GM23338 (cell line): ENCODE measurements at regions not wholly inside any gene's neighbourhood (a gene's known extent, or its start where the extent isn't known, plus 50 kb on each side); places are given as distances from the start of the nearest gene placed in this dataset.

Experiments used
- ATAC-seq: fragments of 200-7000 bp; cut with Tn5 transposase; 3 replicates; pipeline ENCODE4 v1.9.1; 2020
- DNase-seq: peaks from one replicate; pipeline ENCODE4 v3.0.0-alpha.2; 2015; ENCODE audit warnings: low spot score
- H2AFZ ChIP-seq: fragments of 200-600 bp; sonication (generic); 2 replicates; pipeline ENCODE4 v1.8.0; 2016; ENCODE audit warnings: antibody characterized with exemption, mild to moderate bottlenecking, moderate library complexity
- H3F3A ChIP-seq: fragments of 200-600 bp; sonication (generic); replicated peaks from 2 replicates; pipeline ENCODE4 v1.8.0; 2017; ENCODE audit warnings: antibody characterized with exemption, mixed run types, low read depth
- H3K27ac ChIP-seq: fragments of 200-600 bp; sonication (generic); 2 replicates; pipeline ENCODE4 v1.6.1; 2016; ENCODE audit warnings: low read depth
- H3K27me3 ChIP-seq: fragments of 200-600 bp; sonication (generic); 2 replicates; pipeline ENCODE4 v1.8.0; 2016; ENCODE audit warnings: mild to moderate bottlenecking, mixed run types, moderate library complexity; ENCODE audit not compliant: insufficient read depth
- H3K36me3 ChIP-seq: fragments of 200-600 bp; sonication (generic); 2 replicates; pipeline ENCODE4 v1.8.0; 2016; ENCODE audit warnings: mild to moderate bottlenecking; ENCODE audit not compliant: insufficient read depth
- H3K4me1 ChIP-seq: fragments of 200-600 bp; sonication (generic); 2 replicates; pipeline ENCODE4 v1.8.0; 2016; ENCODE audit warnings: mild to moderate bottlenecking, moderate library complexity; ENCODE audit not compliant: insufficient read depth
- H3K4me2 ChIP-seq: fragments of 200-600 bp; sonication (generic); 2 replicates; pipeline ENCODE4 v1.7.1; 2017; ENCODE audit warnings: mixed run types
- H3K4me3 ChIP-seq: fragments of 200-600 bp; sonication (generic); 2 replicates; pipeline ENCODE4 v1.6.1; 2016; ENCODE audit warnings: mixed run types
- H3K79me2 ChIP-seq: fragments of 200-600 bp; sonication (generic); replicated peaks from 2 replicates; pipeline ENCODE4 v1.8.0; 2017; ENCODE audit warnings: mild to moderate bottlenecking; ENCODE audit not compliant: insufficient read depth
- H3K9me2 ChIP-seq: fragments of 200-600 bp; sonication (generic); 2 replicates; pipeline ENCODE4 v1.8.0; 2017; ENCODE audit not compliant: insufficient read depth
- H4K20me1 ChIP-seq: fragments of 200-600 bp; sonication (generic); replicated peaks from 2 replicates; pipeline ENCODE4 v1.8.0; 2017; ENCODE audit warnings: mild to moderate bottlenecking; ENCODE audit not compliant: insufficient read depth
- H3K27ac Mint-ChIP-seq: 2 replicates; pipeline ENCODE4 v1.8.0; 2020; ENCODE audit warnings: inconsistent platforms, mild to moderate bottlenecking, moderate library complexity, mixed read lengths
- H3K27me3 Mint-ChIP-seq: 3 replicates; pipeline ENCODE4 v1.8.0; 2022; ENCODE audit warnings: low read depth, mild to moderate bottlenecking, moderate library complexity, mixed read lengths, inconsistent platforms; ENCODE audit not compliant: insufficient read depth, poor library complexity
- H3K36me3 Mint-ChIP-seq: 3 replicates; pipeline ENCODE4 v1.8.0; 2021; ENCODE audit warnings: low read depth, mild to moderate bottlenecking, inconsistent platforms, moderate library complexity, mixed read lengths
- H3K4me1 Mint-ChIP-seq: 3 replicates; pipeline ENCODE4 v1.8.0; 2020; ENCODE audit warnings: mild to moderate bottlenecking, inconsistent platforms, mixed read lengths
- H3K4me3 Mint-ChIP-seq: 3 replicates; pipeline ENCODE4 v1.8.0; 2021; ENCODE audit warnings: moderate library complexity, mild to moderate bottlenecking, inconsistent platforms, mixed read lengths
- H3K9me3 Mint-ChIP-seq: 3 replicates; pipeline ENCODE4 v1.8.0; 2020; ENCODE audit warnings: moderate library complexity, mild to moderate bottlenecking, inconsistent platforms, mixed read lengths
- CREB1 ChIP-seq: fragments of 250-450 bp; sonication (Bioruptor Pico); IDR thresholded peaks from 2 replicates; pipeline ENCODE4 v1.5.0; 2020; ENCODE audit warnings: low read depth, mild to moderate bottlenecking, moderate library complexity
- ETS1 ChIP-seq: IDR thresholded peaks from 2 replicates; pipeline ENCODE4 v1.6.1; 2016; ENCODE audit warnings: antibody characterized with exemption
- EZH2 ChIP-seq: fragments of 200-600 bp; sonication (generic); IDR thresholded peaks from one replicate; pipeline ENCODE4 v1.8.0; 2017; ENCODE audit warnings: antibody characterized with exemption, mild to moderate bottlenecking, low read depth; ENCODE audit not compliant: unreplicated experiment
- EZH2phosphoT487 ChIP-seq: fragments of 200-600 bp; sonication (generic); IDR thresholded peaks from one replicate; pipeline ENCODE4 v1.8.1; 2018; ENCODE audit warnings: antibody characterized with exemption; ENCODE audit not compliant: unreplicated experiment
- JUNB ChIP-seq: IDR thresholded peaks from one replicate; pipeline ENCODE4 v1.6.1; 2016; ENCODE audit warnings: antibody characterized with exemption; ENCODE audit not compliant: unreplicated experiment
- POLR2AphosphoS5 ChIP-seq: IDR thresholded peaks from 2 replicates; pipeline ENCODE4 v1.6.1; 2016; ENCODE audit warnings: antibody characterized with exemption, low read depth
- REST ChIP-seq: IDR thresholded peaks from one replicate; pipeline ENCODE4 v1.6.1; 2018; ENCODE audit warnings: antibody characterized with exemption; ENCODE audit not compliant: unreplicated experiment
- STAT1 ChIP-seq: IDR thresholded peaks from one replicate; pipeline ENCODE4 v1.6.1; 2016; ENCODE audit warnings: antibody characterized with exemption; ENCODE audit not compliant: unreplicated experiment
- ZNF114 ChIP-seq: fragments of 250-450 bp; sonication (Bioruptor Pico); IDR thresholded peaks from 2 replicates; pipeline ENCODE4 v1.5.0; 2020; ENCODE audit warnings: mild to moderate bottlenecking, moderate library complexity
- ZNF331 ChIP-seq: fragments of 250-450 bp; sonication (Bioruptor Pico); IDR thresholded peaks from 2 replicates; pipeline ENCODE4 v1.5.0; 2020; ENCODE audit warnings: low read depth, mild to moderate bottlenecking, moderate library complexity
- ZNF462 ChIP-seq: fragments of 250-450 bp; sonication (Bioruptor Pico); IDR thresholded peaks from 2 replicates; pipeline ENCODE4 v1.5.0; 2020; ENCODE audit warnings: mild to moderate bottlenecking, moderate library complexity

GRCh38 chr5:161002571-161003074, 150.6 kb upstream of the ATP10B start (continued):
- TF ChIP-seq REST (no peak), EZH2 (no peak), ZNF114 (CRISPR knock-in tag) (no peak)

- no peak overlapping the region for H3K4me2 ChIP-seq
- H3K36me3 Mint-ChIP-seq, result peaks cover 4% of the 10 kb centered on the region; the same call in 2 of the 3 replicates
- TF ChIP-seq ETS1 (no peak), EZH2phosphoT487 (no peak), EZH2 (no peak), ZNF331 (CRISPR knock-in tag) (no peak), JUNB (no peak), CREB1 (no peak), ZNF462 (no peak), REST (no peak), STAT1 (no peak), POLR2AphosphoS5 (no peak)
Measured at GRCh38 chr5:161001604-161002003, 149.6 kb upstream of the ATP10B start.

More at GRCh38 chr5:161001604-161002003, 149.6 kb upstream of the ATP10B start:
- DNase-seq (no peak), ATAC-seq (no peak)
- Mint-ChIP-seq H3K4me1 (no peaks in the 10 kb centered on the region), H3K27ac (peak overlapping the region; percentile 12; the same call in 1 of the 2 replicates), H3K4me3 (no peak overlapping the region), H3K9me3 (peaks cover 10% of the 10 kb centered on the region), H3K27me3 (no peaks in the 10 kb centered on the region)
- Histone ChIP-seq H4K20me1 (no peaks in the 10 kb centered on the region), H3K27me3 (no peaks in the 10 kb centered on the region), H3K27ac (no peak overlapping the region), H3K4me1 (no peaks in the 10 kb centered on the region), H3K4me3 (no peak overlapping the region), H3K79me2 (no peaks in the 10 kb centered on the region), H3F3A (no peaks in the 10 kb centered on the region), H3K9me2 (no peaks in the 10 kb centered on the region; the same call in 1 of the 2 replicates), H3K36me3 (no peaks in the 10 kb centered on the region), H2AFZ (no peak overlapping the region)
